SK-N-SH treated with all-trans-retinoic acid at 6 μM for 48 hours (cell line): ENCODE measurements at regions not wholly inside any gene's neighbourhood (a gene's known extent, or its start where the extent isn't known, plus 50 kb on each side); places are given as distances from the start of the nearest gene placed in this dataset.

Experiments used
- PATZ1 ChIP-seq: fragments of 250-450 bp; sonication (Bioruptor Pico); IDR thresholded peaks from 2 replicates; pipeline ENCODE4 v1.8.0; 2020; ENCODE audit warnings: mild to moderate bottlenecking, moderate library complexity, borderline replicate concordance
- TOX ChIP-seq: fragments of 250-450 bp; sonication (Bioruptor Pico); IDR thresholded peaks from 2 replicates; pipeline ENCODE4 v1.8.0; 2021; ENCODE audit warnings: mild to moderate bottlenecking, moderate library complexity, borderline replicate concordance

GRCh38 chr9:18238254-18238653 lies 235.7 kb upstream of the ADAMTSL1 start:
- TF ChIP-seq PATZ1: no peak
- no peak for TF ChIP-seq TOX
